Upper lobe of left lung (tissue), 6 donors: ENCODE measurements at regions not wholly inside any gene's neighbourhood (a gene's known extent, or its start where the extent isn't known, plus 50 kb on each side); places are given as distances from the start of the nearest gene placed in this dataset.
A peak's percentile ranks its signal among the peaks of the same experiment; 100 is the strongest.

ENCODE experiments used
- ATAC-seq, 2 donors: fragments of 200-7000 bp; cut with Tn5 transposase; one replicate each; pipeline ENCODE4 v1.9.1; 2022; ENCODE audit warnings: mild to moderate bottlenecking in 2 of 2, moderate library complexity in 2 of 2; ENCODE audit not compliant: low FRiP score in 2 of 2
- DNase-seq, 2 donors: peaks; one replicate each; pipeline ENCODE4 v3.0.0-alpha.2; 2019 to 2020
- H3K27ac ChIP-seq, 4 donors: fragments of 200-600 bp; sonication (generic); one replicate each; pipeline ENCODE4 v1.5.1; 2016 to 2019
- H3K27me3 ChIP-seq, 4 donors: fragments of 200-600 bp; sonication (generic); one replicate each; pipeline ENCODE4 v1.5.1; 2017 to 2019
- H3K36me3 ChIP-seq, 4 donors: fragments of 200-600 bp; sonication (generic); one replicate each; pipeline ENCODE4 v1.5.1; 2016 to 2019
- H3K4me1 ChIP-seq, 4 donors: fragments of 200-600 bp; sonication (generic); one replicate each; pipeline ENCODE4 v1.5.1; 2018 to 2019
- H3K4me3 ChIP-seq, 4 donors: fragments of 200-600 bp; sonication (generic); one replicate each; pipeline ENCODE4 v1.5.1; 2017 to 2019; ENCODE audit warnings: mild to moderate bottlenecking in 2 of 4, moderate library complexity in 1 of 4
- H3K9me3 ChIP-seq, 4 donors: fragments of 200-600 bp; sonication (generic); one replicate each; pipeline ENCODE4 v1.5.1; 2018 to 2019
- EP300 ChIP-seq, 4 donors: sonication (generic); formaldehyde crosslinking; IDR thresholded peaks; one replicate each; pipeline ENCODE4 v1.5.1; 2017; ENCODE audit warnings: antibody characterized with exemption in 4 of 4, control low read depth in 2 of 4
- POLR2A ChIP-seq, 4 donors: fragments of 450-650 bp; IDR thresholded peaks; one replicate each; pipeline ENCODE4 v1.5.1; 2016 to 2017; ENCODE audit warnings: antibody characterized with exemption in 4 of 4, mild to moderate bottlenecking in 2 of 4
- POLR2AphosphoS5 ChIP-seq, 2 donors: sonication (generic); formaldehyde crosslinking; IDR thresholded peaks; one replicate each; pipeline ENCODE4 v1.5.1; 2017; ENCODE audit warnings: antibody characterized with exemption in 2 of 2
- WGBS, 2 donors: methylation state at CpG; one replicate each; pipeline ENCODE4 v1.1.5; 2017 to 2018; 5-methylcytosine and 5-hydroxymethylcytosine counted together
- TF ChIP-seq, protein P1 (sequence below), 6 experiments: fragments of 450-650 bp in 4 of 6; fragments of 200-600 bp in 2 of 6; sonication (generic) in 2 of 6; IDR thresholded peaks; one replicate each; pipeline ENCODE4 v1.5.1; 2016 to 2019; ENCODE audit warnings: antibody characterized with exemption in 6 of 6
- donor health status: DM: no; HTN: no; CAD: no; lungs with moderate emphysema.
- donor health status: DM: no; HTN: yes; CAD: no; lungs with severe emphysema.

GRCh38 chr17:12398441-12399051 is 267.1 kb upstream of the MYOCD start:
- Histone ChIP-seq H3K27me3 (no peaks in the 10 kb centered on the region), H3K36me3 (no peaks in the 10 kb centered on the region), H3K4me1 (no peaks in the 10 kb centered on the region), H3K27ac (no peak overlapping the region), H3K4me3 (no peak overlapping the region), H3K9me3 (no peaks in the 10 kb centered on the region)
- 66% methylated on average over 8 of the region's 8 CpGs for WGBS, 2 donors
- DNase-seq (no peak), ATAC-seq (no peak)
- TF ChIP-seq POLR2A (IDR thresholded peaks at IDR 0.05): no peak
- TF ChIP-seq POLR2AphosphoS5 (IDR thresholded peaks at IDR 0.05): no peak
- no peak for TF ChIP-seq EP300 (IDR thresholded peaks at IDR 0.05)
- TF ChIP-seq, protein P1, sequence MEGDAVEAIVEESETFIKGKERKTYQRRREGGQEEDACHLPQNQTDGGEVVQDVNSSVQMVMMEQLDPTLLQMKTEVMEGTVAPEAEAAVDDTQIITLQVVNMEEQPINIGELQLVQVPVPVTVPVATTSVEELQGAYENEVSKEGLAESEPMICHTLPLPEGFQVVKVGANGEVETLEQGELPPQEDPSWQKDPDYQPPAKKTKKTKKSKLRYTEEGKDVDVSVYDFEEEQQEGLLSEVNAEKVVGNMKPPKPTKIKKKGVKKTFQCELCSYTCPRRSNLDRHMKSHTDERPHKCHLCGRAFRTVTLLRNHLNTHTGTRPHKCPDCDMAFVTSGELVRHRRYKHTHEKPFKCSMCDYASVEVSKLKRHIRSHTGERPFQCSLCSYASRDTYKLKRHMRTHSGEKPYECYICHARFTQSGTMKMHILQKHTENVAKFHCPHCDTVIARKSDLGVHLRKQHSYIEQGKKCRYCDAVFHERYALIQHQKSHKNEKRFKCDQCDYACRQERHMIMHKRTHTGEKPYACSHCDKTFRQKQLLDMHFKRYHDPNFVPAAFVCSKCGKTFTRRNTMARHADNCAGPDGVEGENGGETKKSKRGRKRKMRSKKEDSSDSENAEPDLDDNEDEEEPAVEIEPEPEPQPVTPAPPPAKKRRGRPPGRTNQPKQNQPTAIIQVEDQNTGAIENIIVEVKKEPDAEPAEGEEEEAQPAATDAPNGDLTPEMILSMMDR (IDR thresholded peaks at IDR 0.05): no peak

GRCh38 chr17:12402963-12403622 is 262.6 kb upstream of the MYOCD start:
- no peak overlapping the region for H3K4me3 ChIP-seq
- H3K4me1 ChIP-seq: no peaks in the 10 kb centered on the region
- DNase-seq: no peak
- TF ChIP-seq POLR2A (IDR thresholded peaks at IDR 0.05) (no peak), POLR2AphosphoS5 (IDR thresholded peaks at IDR 0.05) (no peak), EP300 (IDR thresholded peaks at IDR 0.05) (no peak)
- TF ChIP-seq, protein P1 (IDR thresholded peaks at IDR 0.05): no peak
- no peaks in the 10 kb centered on the region for H3K36me3 ChIP-seq
- WGBS, 2 donors: 76 to 81% methylated on average over 5 of the region's 5 CpGs
- no peaks in the 10 kb centered on the region for H3K27me3 ChIP-seq
- no peak for ATAC-seq
- no peak overlapping the region for H3K27ac ChIP-seq
- no peaks in the 10 kb centered on the region for H3K9me3 ChIP-seq

- no peak for DNase-seq
- no peak overlapping the region for H3K4me3 ChIP-seq
- no peaks in the 10 kb centered on the region for H3K4me1 ChIP-seq
- TF ChIP-seq EP300 (IDR thresholded peaks at IDR 0.05) (no peak), POLR2A (IDR thresholded peaks at IDR 0.05) (no peak), POLR2AphosphoS5 (IDR thresholded peaks at IDR 0.05) (no peak)
- TF ChIP-seq, protein P1 (IDR thresholded peaks at IDR 0.05): no peak
- ATAC-seq: no peak
- no peaks in the 10 kb centered on the region for H3K36me3 ChIP-seq
- no peaks in the 10 kb centered on the region for H3K9me3 ChIP-seq
- WGBS, 2 donors: 72 to 80% methylated on average over 5 of the region's 5 CpGs
- H3K27me3 ChIP-seq: no peaks in the 10 kb centered on the region
- no peak overlapping the region for H3K27ac ChIP-seq
Observed at GRCh38 chr17:12403881-12404398, 261.8 kb upstream of the MYOCD start.

DNA sequence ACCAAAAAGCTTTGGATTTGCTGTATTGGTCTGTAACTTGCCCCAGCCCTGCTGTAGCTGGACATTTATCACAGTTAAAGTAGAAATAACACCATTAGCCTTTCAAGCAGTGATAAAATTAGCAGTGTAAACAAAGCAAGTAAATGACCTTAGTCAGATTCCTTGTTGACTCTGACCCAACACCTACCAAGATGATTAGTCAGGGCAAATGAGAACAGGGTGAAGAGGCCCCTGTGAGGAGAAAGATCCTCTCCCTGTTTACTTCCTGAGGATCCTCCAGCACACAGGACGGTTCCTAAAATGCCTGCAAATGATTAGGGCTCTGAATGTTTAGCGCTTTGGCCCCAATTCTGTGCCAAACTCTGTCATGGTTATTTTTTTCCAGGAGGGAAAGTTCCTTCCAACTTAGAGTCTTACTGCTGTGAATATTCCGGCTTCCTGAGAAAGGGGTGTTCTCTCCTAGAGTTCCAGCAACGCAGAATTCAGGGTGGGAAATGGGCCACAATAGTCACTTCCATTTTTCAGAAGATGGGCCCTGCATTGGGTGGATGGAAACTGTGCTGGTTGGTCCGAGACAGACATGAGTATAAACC is 259.0 kb upstream of the MYOCD start:
- DNase-seq: no peak

More for the DNA sequence above, 259.0 kb upstream of the MYOCD start:
- ATAC-seq: peak in 1 of 2 donors; percentile 21
- 40 to 52% methylated on average over 5 of the region's 5 CpGs for WGBS, 2 donors
- Histone ChIP-seq H3K36me3 (no peaks in the 10 kb centered on the region), H3K27ac (no peak overlapping the region), H3K27me3 (no peaks in the 10 kb centered on the region), H3K4me1 (no peaks in the 10 kb centered on the region), H3K9me3 (no peaks in the 10 kb centered on the region), H3K4me3 (no peak overlapping the region)
- no peak for TF ChIP-seq POLR2A (IDR thresholded peaks at IDR 0.05)
- TF ChIP-seq, protein P1 (IDR thresholded peaks at IDR 0.05): no peak
- no peak for TF ChIP-seq EP300 (IDR thresholded peaks at IDR 0.05)
- no peak for TF ChIP-seq POLR2AphosphoS5 (IDR thresholded peaks at IDR 0.05)
